ENCODE measurements at regions not wholly inside any gene's neighbourhood (a gene's known extent, or its start where the extent isn't known, plus 50 kb on each side); places are given as distances from the start of the nearest gene placed in this dataset.

DNA sequence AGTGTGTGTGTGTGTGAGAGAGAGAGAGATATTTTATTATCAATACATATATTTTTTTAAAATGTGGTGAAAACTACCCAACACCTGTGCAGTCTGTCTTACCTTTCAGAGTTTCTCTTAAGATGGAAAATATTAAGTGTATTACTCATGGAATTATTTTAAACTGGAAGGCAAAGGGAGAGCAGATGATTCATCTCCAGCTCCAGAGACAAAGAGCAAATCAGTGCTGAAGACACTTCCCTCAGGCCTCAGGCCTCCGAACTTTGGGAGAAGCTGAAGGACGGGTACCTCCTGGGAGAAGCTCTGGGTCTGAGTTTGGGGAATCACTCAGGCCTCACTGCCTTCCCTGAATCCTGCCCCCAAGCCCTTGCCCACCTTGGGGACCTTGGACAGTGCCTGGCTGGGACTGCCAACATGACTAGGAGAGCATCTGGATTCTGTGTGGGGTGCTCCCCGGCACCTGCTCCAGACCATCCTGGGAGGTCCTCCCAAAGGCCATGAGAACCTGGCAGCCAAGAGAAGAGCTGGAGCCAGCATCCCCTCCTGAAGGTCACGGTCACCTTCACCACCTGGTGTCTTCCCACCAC, 170.4 kb upstream of the UBL3 start:
- no peak overlapping the region for H3K4me3 ChIP-seq (ENCODE audit: low read depth, low read length)
- DNase-seq (ENCODE audit: low read depth): no peak
- TF ChIP-seq, protein P1, sequence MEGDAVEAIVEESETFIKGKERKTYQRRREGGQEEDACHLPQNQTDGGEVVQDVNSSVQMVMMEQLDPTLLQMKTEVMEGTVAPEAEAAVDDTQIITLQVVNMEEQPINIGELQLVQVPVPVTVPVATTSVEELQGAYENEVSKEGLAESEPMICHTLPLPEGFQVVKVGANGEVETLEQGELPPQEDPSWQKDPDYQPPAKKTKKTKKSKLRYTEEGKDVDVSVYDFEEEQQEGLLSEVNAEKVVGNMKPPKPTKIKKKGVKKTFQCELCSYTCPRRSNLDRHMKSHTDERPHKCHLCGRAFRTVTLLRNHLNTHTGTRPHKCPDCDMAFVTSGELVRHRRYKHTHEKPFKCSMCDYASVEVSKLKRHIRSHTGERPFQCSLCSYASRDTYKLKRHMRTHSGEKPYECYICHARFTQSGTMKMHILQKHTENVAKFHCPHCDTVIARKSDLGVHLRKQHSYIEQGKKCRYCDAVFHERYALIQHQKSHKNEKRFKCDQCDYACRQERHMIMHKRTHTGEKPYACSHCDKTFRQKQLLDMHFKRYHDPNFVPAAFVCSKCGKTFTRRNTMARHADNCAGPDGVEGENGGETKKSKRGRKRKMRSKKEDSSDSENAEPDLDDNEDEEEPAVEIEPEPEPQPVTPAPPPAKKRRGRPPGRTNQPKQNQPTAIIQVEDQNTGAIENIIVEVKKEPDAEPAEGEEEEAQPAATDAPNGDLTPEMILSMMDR (IDR thresholded peaks at IDR 0.05; ENCODE audit: insufficient read depth, low read depth, low read length, missing control alignments): no peak

- no peak overlapping the region for H3K4me3 ChIP-seq (ENCODE audit: low read depth, low read length)
- TF ChIP-seq, protein P1 (IDR thresholded peaks at IDR 0.05; ENCODE audit: insufficient read depth, low read depth, low read length, missing control alignments): no peak
- no peak for DNase-seq (ENCODE audit: low read depth)
Measured at GRCh38 chr13:30019648-30020626, 169.5 kb upstream of the UBL3 start.

- no peak for DNase-seq (ENCODE audit: low read depth)
- TF ChIP-seq, protein P1 (IDR thresholded peaks at IDR 0.05; ENCODE audit: insufficient read depth, low read depth, low read length, missing control alignments): no peak
- H3K4me3 ChIP-seq (ENCODE audit: low read depth, low read length): no peak overlapping the region
Measured at GRCh38 chr13:30017880-30018279, 167.5 kb upstream of the UBL3 start.

DNA sequence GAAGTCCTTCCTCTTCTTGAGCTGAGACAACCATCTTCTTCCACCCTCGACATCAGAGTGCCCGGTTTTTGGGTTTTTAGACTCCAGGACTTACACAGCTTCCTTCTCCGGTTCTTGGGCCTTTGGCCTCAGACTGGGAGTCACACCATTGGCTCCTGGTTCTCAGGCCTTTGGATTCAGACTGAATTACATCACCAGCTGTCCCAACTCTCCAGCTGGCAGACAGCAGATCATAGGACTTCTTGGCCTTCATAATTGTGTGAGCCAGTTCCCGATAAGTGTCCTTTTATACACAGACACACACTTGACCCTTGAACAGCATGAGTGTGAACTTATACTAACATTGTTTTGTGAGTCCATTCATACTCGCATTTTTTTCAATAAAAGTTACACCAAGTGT, 166.0 kb upstream of the UBL3 start:
- TF ChIP-seq, protein P1 (IDR thresholded peaks at IDR 0.05; ENCODE audit: insufficient read depth, low read depth, low read length, missing control alignments): no peak
- no peak for DNase-seq (ENCODE audit: low read depth)

DNA sequence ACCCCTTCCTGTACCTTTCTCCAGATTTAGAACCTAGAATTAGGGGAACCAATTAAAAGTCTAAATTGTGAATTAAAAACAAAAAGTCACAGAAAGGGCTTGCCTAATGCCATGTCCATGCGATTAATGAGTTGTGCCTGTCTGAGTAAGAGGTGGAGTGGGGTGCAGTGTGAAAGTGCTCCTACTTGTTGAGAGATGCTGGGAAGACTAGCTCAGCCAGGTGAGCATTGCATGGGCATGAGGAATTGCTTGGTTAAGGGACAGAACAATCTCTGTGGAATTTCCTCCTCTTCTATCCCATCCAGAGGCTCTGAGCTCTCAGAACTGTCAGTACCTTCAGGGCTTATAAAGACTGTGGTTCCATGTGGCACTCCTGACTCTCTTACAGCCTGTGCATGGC, 159.0 kb upstream of the UBL3 start:
- TF ChIP-seq, protein P1 (IDR thresholded peaks at IDR 0.05; ENCODE audit: insufficient read depth, low read depth, low read length, missing control alignments): no peak
- DNase-seq (ENCODE audit: low read depth): no peak

More for the DNA sequence above, 166.0 kb upstream of the UBL3 start:
- no peak overlapping the region for H3K4me3 ChIP-seq (ENCODE audit: low read depth, low read length)

GRCh38 chr13:30006246-30006645, 155.8 kb upstream of the UBL3 start:
- no peak for DNase-seq (ENCODE audit: low read depth)
- TF ChIP-seq, protein P1 (IDR thresholded peaks at IDR 0.05; ENCODE audit: insufficient read depth, low read depth, low read length, missing control alignments): no peak
- no peak overlapping the region for H3K4me3 ChIP-seq (ENCODE audit: low read depth, low read length)

More for the DNA sequence above, 159.0 kb upstream of the UBL3 start:
- no peak overlapping the region for H3K4me3 ChIP-seq (ENCODE audit: low read depth, low read length)

Measured in GM12865 (cell line).